Spleen (tissue), 11 donors: ENCODE measurements at regions not wholly inside any gene's neighbourhood (a gene's known extent, or its start where the extent isn't known, plus 50 kb on each side); places are given as distances from the start of the nearest gene placed in this dataset.

Experiments
- DNase-seq: peaks from one replicate; pipeline ENCODE4 v3.0.0-alpha.2; 2020
- H3K27ac ChIP-seq, 8 donors: fragments of 200-600 bp; sonication (generic) in 7 of 8; 1 replicate in 4 of 8; 2 replicates in 4 of 8; pipeline versions ENCODE4 v1.5.0 to v1.8.0; 2016 to 2021; ENCODE audit warnings: inconsistent platforms in 4 of 8, mild to moderate bottlenecking in 4 of 8, moderate library complexity in 1 of 8
- H3K27me3 ChIP-seq, 7 donors: fragments of 200-600 bp; sonication (generic) in 6 of 7; replicated peaks in 1 of 7; 1 replicate in 4 of 7; 2 replicates in 3 of 7; pipeline versions ENCODE4 v1.5.0 to v1.8.0; 2016 to 2021; ENCODE audit warnings: inconsistent platforms in 3 of 7, mild to moderate bottlenecking in 1 of 7
- H3K36me3 ChIP-seq, 6 donors: fragments of 200-600 bp; sonication (generic) in 5 of 6; 1 replicate in 4 of 6; 2 replicates in 2 of 6; pipeline versions ENCODE4 v1.5.0 to v1.8.0; 2016 to 2021; ENCODE audit warnings: inconsistent platforms in 2 of 6
- H3K4me1 ChIP-seq, 6 donors: fragments of 200-600 bp; sonication (generic) in 5 of 6; 1 replicate in 3 of 6; 2 replicates in 3 of 6; pipeline versions ENCODE4 v1.5.0 to v1.8.0; 2016 to 2021; ENCODE audit warnings: inconsistent platforms in 3 of 6
- H3K4me3 ChIP-seq, 8 donors: fragments of 200-600 bp; sonication (generic) in 7 of 8; 1 replicate in 4 of 8; 2 replicates in 4 of 8; pipeline versions ENCODE4 v1.5.0 to v1.8.0; 2016 to 2021; ENCODE audit warnings: inconsistent platforms in 4 of 8, mild to moderate bottlenecking in 4 of 8, moderate library complexity in 2 of 8
- H3K9me3 ChIP-seq, 8 donors: fragments of 200-600 bp; sonication (generic) in 7 of 8; 1 replicate in 4 of 8; 2 replicates in 4 of 8; pipeline versions ENCODE4 v1.5.0 to v1.8.0; 2016 to 2021; ENCODE audit warnings: inconsistent platforms in 4 of 8
- POLR2A ChIP-seq, 3 donors: fragments of 450-650 bp; IDR thresholded peaks; one replicate each; pipeline ENCODE4 v1.5.1; 2017; ENCODE audit warnings: antibody characterized with exemption in 3 of 3, mild to moderate bottlenecking in 1 of 3
- POLR2AphosphoS5 ChIP-seq, 3 donors: sonication (generic); formaldehyde crosslinking; IDR thresholded peaks; one replicate each; pipeline ENCODE4 v1.5.1; 2017; ENCODE audit warnings: antibody characterized with exemption in 3 of 3
- WGBS, 5 donors: extraction: QIAGEN DNeasy Blood & Tissue Kit in 3 of 5; methylation state at CpG; one replicate each; pipeline versions ENCODE4 v1.1.5 to v1.1.7; 2013 to 2018; 5-methylcytosine and 5-hydroxymethylcytosine counted together
- intact Hi-C: fragments of 100-400 bp; cut with DNase I; formaldehyde crosslinking; loops from one replicate; pipeline ENCODE4 v1.15.0; 2023; ENCODE audit warnings: low total_unique reads
- TF ChIP-seq, protein P1 (sequence below), 11 experiments: fragments of 200-600 bp in 7 of 11; fragments of 450-650 bp in 4 of 11; sonication (generic) in 4 of 11; IDR thresholded peaks in 8 of 11; conservative IDR thresholded peaks in 3 of 11; 1 replicate in 7 of 11; 2 replicates in 4 of 11; pipeline versions ENCODE4 v1.4.0 to v1.8.0; 2016 to 2021; ENCODE audit warnings: antibody characterized with exemption in 11 of 11, inconsistent platforms in 4 of 11, mild to moderate bottlenecking in 1 of 11
- donor health status: healthy with polysubstance abuse.
- donor health status: DM: no; HTN: no; CAD: no; lungs with moderate emphysema.
- donor health status: DM: no; HTN: no; CAD: no.
- donor health status: Bipolar disorder and iron deficiency.
- donor health status: healthy.
- donor health status: DM: no; HTN: no; CAD: no.
- donor health status: DM: yes; HTN: yes; CAD: no.

DNA sequence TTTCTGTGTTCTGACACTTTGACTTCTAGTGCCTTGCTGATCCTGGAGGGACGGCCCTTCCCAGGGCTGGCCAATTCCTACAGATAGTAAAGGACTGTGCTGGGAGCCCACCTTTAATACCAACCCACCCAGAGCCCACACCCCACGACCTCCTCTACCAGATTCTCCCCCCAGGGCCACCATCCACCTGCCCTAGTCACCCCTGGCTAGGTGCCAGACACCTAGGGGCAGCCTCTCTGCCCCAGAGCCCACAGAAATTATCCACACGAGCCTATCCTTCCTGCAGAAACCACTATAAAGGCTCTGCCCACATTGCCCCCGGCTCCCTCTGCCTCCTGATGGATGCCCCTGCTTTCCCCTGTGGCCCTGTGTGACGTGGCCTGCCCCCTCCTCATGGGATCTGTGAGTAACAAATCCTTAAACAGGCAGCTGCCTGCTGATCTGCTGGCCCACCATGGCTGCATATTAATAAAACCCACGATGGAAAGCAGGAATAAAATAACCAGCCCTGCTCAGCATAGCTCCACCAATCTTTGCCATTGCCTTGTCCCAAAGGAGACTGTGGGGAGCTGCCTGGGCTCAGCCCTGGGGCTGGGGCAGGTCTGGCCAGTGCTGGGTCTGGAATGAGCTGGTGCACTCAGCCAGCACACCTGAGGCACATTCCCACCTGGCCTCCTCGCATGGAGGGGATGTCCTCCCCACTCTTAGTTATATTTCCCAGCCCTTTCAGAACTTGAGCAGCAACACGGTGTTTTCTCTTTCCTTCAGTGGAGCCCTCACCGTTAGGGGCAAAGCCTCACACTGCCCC lies 488.5 kb downstream of the NPHP4 start:
- WGBS, 5 donors, result 48 to 60% (median 50%) methylated on average over 9 of the region's 9 CpGs
- Histone ChIP-seq H3K4me3 (no peak overlapping the region), H3K9me3 (no peaks in the 10 kb centered on the region), H3K36me3 (no peaks in the 10 kb centered on the region), H3K4me1 (no peaks in the 10 kb centered on the region), H3K27me3 (peaks cover 0 to 26% (median 0%) of the 10 kb centered on the region in 7 donors), H3K27ac (no peak overlapping the region)
- TF ChIP-seq POLR2AphosphoS5 (IDR thresholded peaks at IDR 0.05) (no peak), POLR2A (IDR thresholded peaks at IDR 0.05) (no peak)
- TF ChIP-seq, protein P1, sequence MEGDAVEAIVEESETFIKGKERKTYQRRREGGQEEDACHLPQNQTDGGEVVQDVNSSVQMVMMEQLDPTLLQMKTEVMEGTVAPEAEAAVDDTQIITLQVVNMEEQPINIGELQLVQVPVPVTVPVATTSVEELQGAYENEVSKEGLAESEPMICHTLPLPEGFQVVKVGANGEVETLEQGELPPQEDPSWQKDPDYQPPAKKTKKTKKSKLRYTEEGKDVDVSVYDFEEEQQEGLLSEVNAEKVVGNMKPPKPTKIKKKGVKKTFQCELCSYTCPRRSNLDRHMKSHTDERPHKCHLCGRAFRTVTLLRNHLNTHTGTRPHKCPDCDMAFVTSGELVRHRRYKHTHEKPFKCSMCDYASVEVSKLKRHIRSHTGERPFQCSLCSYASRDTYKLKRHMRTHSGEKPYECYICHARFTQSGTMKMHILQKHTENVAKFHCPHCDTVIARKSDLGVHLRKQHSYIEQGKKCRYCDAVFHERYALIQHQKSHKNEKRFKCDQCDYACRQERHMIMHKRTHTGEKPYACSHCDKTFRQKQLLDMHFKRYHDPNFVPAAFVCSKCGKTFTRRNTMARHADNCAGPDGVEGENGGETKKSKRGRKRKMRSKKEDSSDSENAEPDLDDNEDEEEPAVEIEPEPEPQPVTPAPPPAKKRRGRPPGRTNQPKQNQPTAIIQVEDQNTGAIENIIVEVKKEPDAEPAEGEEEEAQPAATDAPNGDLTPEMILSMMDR (IDR thresholded peaks at IDR 0.05 in 8 of 11, conservative IDR thresholded peaks at IDR 0.05 in 3 of 11), result no peak
- intact Hi-C loops, result no loop called here
- no peak for DNase-seq

DNA sequence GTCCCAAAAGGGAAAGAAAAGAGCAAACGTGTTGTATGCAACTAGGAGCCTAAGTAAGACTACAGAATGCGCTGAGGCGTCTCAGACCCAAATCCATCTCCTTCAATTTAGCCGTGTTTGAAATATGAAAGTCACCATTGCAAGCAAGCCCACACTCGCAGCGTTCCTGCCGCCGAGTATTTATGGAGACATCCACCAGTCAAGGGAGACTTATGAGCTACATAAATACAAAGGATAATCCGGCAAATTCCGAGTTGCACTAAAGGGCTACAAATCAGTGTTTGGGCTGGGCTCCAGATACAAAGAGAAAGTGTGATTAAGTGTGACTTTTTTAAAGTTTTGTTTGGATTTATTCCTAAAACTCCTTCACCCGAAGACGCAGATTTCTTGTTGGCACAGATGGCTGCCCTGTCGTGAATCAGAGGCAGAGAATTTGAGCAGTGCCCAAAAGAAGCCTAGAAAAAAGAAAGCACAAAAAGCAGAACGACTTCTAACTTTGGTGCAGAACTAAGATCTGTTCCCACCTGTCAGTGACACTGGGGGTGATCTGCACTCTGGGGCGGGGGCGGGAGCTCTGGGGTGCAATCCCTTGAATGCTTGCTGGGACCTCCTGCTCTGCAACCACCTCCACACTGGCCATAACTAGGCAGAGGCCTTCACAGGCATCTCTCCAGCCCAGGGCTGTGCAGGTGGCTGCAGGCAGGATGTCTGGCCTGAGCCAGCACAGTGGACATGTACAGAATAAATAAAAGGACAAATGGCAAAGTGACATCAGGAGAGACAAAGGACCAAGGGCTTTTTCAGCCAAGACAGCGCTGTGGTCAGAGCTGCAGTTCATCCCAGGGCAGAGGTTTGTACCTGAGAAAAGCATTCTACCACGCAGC lies 489.7 kb downstream of the NPHP4 start:
- no peak for DNase-seq
- no peaks in the 10 kb centered on the region for H3K4me1 ChIP-seq
- TF ChIP-seq, protein P1 (IDR thresholded peaks at IDR 0.05 in 8 of 11, conservative IDR thresholded peaks at IDR 0.05 in 3 of 11), result no peak
- TF ChIP-seq POLR2AphosphoS5 (IDR thresholded peaks at IDR 0.05), result no peak
- no peak for TF ChIP-seq POLR2A (IDR thresholded peaks at IDR 0.05)
- H3K36me3 ChIP-seq, result no peaks in the 10 kb centered on the region
- no peak overlapping the region for H3K27ac ChIP-seq
- H3K9me3 ChIP-seq, result no peaks in the 10 kb centered on the region
- 74 to 84% (median 81%) methylated on average over 18 of the region's 18 CpGs for WGBS, 5 donors
- H3K27me3 ChIP-seq, result peaks cover 0 to 29% (median 0%) of the 10 kb centered on the region in 7 donors
- no peak overlapping the region for H3K4me3 ChIP-seq
- intact Hi-C loops, result no loop called here

DNA sequence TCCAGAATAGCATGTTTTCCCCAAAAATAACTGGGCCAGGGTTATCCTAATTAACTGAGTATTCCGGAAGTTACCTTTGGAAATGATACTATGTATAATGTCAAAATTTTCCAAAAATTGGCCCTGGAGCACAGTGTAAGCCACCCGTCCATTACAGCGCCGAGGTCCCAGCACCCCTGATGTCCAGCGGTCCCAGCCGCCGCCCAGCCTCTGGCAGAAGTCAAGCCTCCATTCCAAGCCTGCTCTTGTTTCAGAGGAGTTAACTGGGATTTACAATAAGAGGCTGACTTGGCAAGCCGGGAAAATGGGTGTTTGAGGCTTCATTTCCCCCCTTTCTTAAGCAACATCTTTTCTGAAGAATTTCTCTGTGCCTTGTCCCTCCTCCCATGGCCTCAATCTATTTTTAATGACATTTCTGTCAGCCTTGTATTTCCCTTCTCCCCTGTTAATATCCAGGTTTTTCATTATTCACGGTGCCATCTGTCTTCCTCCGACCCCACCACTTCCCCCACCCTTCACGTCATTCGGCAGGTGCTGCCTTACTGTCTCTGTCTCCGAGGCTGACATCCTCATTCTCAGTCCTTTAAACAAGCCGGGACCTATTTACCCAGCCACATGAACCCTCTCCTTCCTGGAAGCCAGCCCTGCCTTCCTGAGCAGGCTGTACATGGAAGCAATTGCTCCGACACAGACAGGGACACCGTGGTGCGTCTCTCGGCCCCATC lies 490.9 kb downstream of the NPHP4 start:
- TF ChIP-seq, protein P1 (IDR thresholded peaks at IDR 0.05 in 8 of 11, conservative IDR thresholded peaks at IDR 0.05 in 3 of 11), result no peak
- TF ChIP-seq POLR2A (IDR thresholded peaks at IDR 0.05), result no peak
- no peak for TF ChIP-seq POLR2AphosphoS5 (IDR thresholded peaks at IDR 0.05)
- Histone ChIP-seq H3K4me3 (no peak overlapping the region), H3K27ac (no peak overlapping the region), H3K27me3 (peaks cover 0 to 40% (median 2%) of the 10 kb centered on the region in 7 donors), H3K36me3 (no peaks in the 10 kb centered on the region), H3K9me3 (no peaks in the 10 kb centered on the region), H3K4me1 (no peaks in the 10 kb centered on the region)
- intact Hi-C loops, result no loop called here
- no peak for DNase-seq
- WGBS, 5 donors, result 76 to 82% (median 81%) methylated on average over 18 of the region's 18 CpGs
